Natural killer cell (primary cell): ENCODE measurements at regions not wholly inside any gene's neighbourhood (a gene's known extent, or its start where the extent isn't known, plus 50 kb on each side); places are given as distances from the start of the nearest gene placed in this dataset.

Experiments
- ATAC-seq, 3 donors: fragments of 150-1000 bp in 2 of 3; fragments of 200-7000 bp in 1 of 3; cut with Tn5 transposase; 1 replicate in 1 of 3; 2 replicates in 2 of 3; pipeline ENCODE4 v1.10.0; 2021; ENCODE audit warnings: mild to moderate bottlenecking in 2 of 3, moderate library complexity in 2 of 3
- DNase-seq, 2 donors: peaks; one replicate each; pipeline versions ENCODE4 v3.0.0 to v3.0.0-alpha.2; 2013 to 2021; ENCODE audit warnings: mixed read lengths in 1 of 2
- H3K27ac ChIP-seq: one replicate; pipeline ENCODE4 v1.5.1; 2013; ENCODE audit warnings: mild to moderate bottlenecking, low read length
- H3K27me3 ChIP-seq: one replicate; pipeline ENCODE4 v1.6.1; 2013; ENCODE audit warnings: low read length; ENCODE audit not compliant: control insufficient read depth, insufficient read depth
- H3K36me3 ChIP-seq: one replicate; pipeline ENCODE4 v1.6.1; 2013; ENCODE audit warnings: low read length; ENCODE audit not compliant: control insufficient read depth, insufficient read depth
- H3K4me1 ChIP-seq: one replicate; pipeline ENCODE4 v1.6.1; 2013; ENCODE audit warnings: low read length; ENCODE audit not compliant: control insufficient read depth, insufficient read depth
- H3K4me3 ChIP-seq: one replicate; pipeline ENCODE4 v1.5.1; 2013; ENCODE audit warnings: low read length
- H3K9me3 ChIP-seq: one replicate; pipeline ENCODE4 v1.6.1; 2013; ENCODE audit warnings: low read length; ENCODE audit not compliant: control insufficient read depth, insufficient read depth
- H3K27ac Mint-ChIP-seq, 2 donors: one replicate each; pipeline ENCODE4 v1.8.0; 2022; ENCODE audit warnings: mild to moderate bottlenecking in 2 of 2, mixed read lengths in 2 of 2, moderate library complexity in 1 of 2
- H3K27me3 Mint-ChIP-seq, 2 donors: one replicate each; pipeline ENCODE4 v1.8.0; 2022; ENCODE audit warnings: low read depth in 2 of 2, mixed read lengths in 2 of 2
- H3K36me3 Mint-ChIP-seq: one replicate; pipeline ENCODE4 v1.8.0; 2022; ENCODE audit warnings: mixed read lengths
- H3K4me1 Mint-ChIP-seq, 2 donors: one replicate each; pipeline ENCODE4 v1.8.0; 2022; ENCODE audit warnings: mixed read lengths in 2 of 2
- H3K4me3 Mint-ChIP-seq: one replicate; pipeline ENCODE4 v1.8.0; 2022; ENCODE audit warnings: mild to moderate bottlenecking, moderate library complexity, mixed read lengths
- H3K9me3 Mint-ChIP-seq, 2 donors: one replicate each; pipeline ENCODE4 v1.8.0; 2022; ENCODE audit warnings: mixed read lengths in 2 of 2
- WGBS: methylation state at CpG from one replicate; pipeline ENCODE4 v1.1.7; 2013; ENCODE audit warnings: missing lambda C conversion rate; ENCODE audit not compliant: insufficient coverage; 5-methylcytosine and 5-hydroxymethylcytosine counted together
- intact Hi-C: fragments of 100-400 bp; cut with micrococcal nuclease; formaldehyde crosslinking; loops from one replicate; pipeline ENCODE4 v1.14.2; 2022
- TF ChIP-seq, protein P1 (sequence below): fragments of 200-600 bp; IDR thresholded peaks from one replicate; pipeline ENCODE4 v1.8.0; 2022; ENCODE audit warnings: antibody characterized with exemption

DNA sequence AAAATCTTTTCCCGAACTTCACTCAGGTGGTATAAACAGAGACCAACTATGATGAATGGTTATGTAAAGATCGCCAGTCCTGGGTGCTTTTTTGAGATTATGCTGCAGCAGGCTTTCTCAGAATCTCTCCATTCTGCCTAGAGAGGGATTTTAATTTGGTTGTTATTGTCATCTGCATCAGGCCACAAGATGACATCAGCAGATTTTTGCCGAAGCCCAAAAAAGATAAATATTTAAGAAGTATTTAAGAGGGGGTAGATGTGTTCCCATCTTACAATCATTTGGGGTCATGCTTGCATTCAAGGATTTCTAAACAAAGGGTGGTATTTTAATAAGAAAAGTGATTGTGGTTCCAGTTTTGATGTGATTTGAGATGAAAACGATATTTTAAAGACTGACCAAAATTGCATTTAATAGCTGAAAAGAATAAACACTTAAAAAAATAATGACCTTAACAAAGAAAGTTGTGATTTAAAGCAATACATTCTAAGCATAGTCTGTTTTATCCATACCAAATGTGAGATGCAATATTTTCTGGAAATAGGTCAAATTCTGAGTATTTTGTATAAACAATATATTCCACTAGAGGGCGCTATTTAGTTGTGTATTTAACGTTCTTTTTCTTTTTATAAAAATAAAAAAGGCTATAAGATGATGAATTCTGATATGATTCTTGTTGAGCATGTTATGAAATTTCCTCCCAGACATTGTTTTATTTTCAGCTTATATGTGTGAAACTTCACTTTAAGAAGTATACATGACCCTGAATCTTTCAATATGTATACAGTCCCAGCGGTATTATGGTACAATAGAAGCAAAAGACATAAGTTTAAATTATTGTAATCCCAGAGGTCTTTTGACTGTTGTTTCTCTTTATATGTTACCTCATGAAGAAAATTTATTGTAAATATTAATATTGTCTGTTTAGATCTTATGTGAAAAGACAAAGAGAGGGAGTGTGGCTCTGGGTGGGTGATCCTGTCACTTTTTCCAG lies 51.0 kb upstream of the ZFP64 start:
- Mint-ChIP-seq H3K4me1 (no peaks in the 10 kb centered on the region), H3K9me3 (no peaks in the 10 kb centered on the region), H3K27me3 (peaks cover 5 to 7% of the 10 kb centered on the region in 2 donors), H3K4me3 (no peak overlapping the region), H3K36me3 (no peaks in the 10 kb centered on the region), H3K27ac (no peak overlapping the region)
- intact Hi-C loops = loop anchor here (2.0 to 10.0 kb wide), 2 partner anchors 974 to 1952 kb away; no protein-coding TSS in a partner anchor
- no peak for ATAC-seq
- DNase-seq = peak in 1 of 2 donors; percentile 44
- TF ChIP-seq, protein P1, sequence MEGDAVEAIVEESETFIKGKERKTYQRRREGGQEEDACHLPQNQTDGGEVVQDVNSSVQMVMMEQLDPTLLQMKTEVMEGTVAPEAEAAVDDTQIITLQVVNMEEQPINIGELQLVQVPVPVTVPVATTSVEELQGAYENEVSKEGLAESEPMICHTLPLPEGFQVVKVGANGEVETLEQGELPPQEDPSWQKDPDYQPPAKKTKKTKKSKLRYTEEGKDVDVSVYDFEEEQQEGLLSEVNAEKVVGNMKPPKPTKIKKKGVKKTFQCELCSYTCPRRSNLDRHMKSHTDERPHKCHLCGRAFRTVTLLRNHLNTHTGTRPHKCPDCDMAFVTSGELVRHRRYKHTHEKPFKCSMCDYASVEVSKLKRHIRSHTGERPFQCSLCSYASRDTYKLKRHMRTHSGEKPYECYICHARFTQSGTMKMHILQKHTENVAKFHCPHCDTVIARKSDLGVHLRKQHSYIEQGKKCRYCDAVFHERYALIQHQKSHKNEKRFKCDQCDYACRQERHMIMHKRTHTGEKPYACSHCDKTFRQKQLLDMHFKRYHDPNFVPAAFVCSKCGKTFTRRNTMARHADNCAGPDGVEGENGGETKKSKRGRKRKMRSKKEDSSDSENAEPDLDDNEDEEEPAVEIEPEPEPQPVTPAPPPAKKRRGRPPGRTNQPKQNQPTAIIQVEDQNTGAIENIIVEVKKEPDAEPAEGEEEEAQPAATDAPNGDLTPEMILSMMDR = peak; percentile 89
- Histone ChIP-seq H3K27me3 (peaks cover 2% of the 10 kb centered on the region), H3K4me1 (no peaks in the 10 kb centered on the region), H3K36me3 (no peaks in the 10 kb centered on the region), H3K27ac (no peak overlapping the region), H3K9me3 (no peaks in the 10 kb centered on the region), H3K4me3 (no peak overlapping the region)
- 40% methylated on average over 2 of the region's 7 CpGs for WGBS
